ENCODE measurements at regions not wholly inside any gene's neighbourhood (a gene's known extent, or its start where the extent isn't known, plus 50 kb on each side); places are given as distances from the start of the nearest gene placed in this dataset.
A peak's percentile ranks its signal among the peaks of the same experiment; 100 is the strongest.

- no peak for DNase-seq (ENCODE audit: low read depth in 2 of 2, low spot score in 1 of 2)
Observed at GRCh38 chr10:7507887-7508726, 97.3 kb upstream of the SFMBT2 start.

- DNase-seq (ENCODE audit: low read depth in 2 of 2, low spot score in 1 of 2), result no peak
Observed at GRCh38 chr10:7506571-7506970, 95.7 kb upstream of the SFMBT2 start.

- no peak for DNase-seq (ENCODE audit: low read depth in 2 of 2, low spot score in 1 of 2)
Observed at GRCh38 chr10:7505196-7505595, 94.4 kb upstream of the SFMBT2 start.

- DNase-seq (ENCODE audit: low read depth in 2 of 2, low spot score in 1 of 2), result no peak
Observed at GRCh38 chr10:7503190-7503589, 92.4 kb upstream of the SFMBT2 start.

GRCh38 chr10:7501157-7501556 lies 90.3 kb upstream of the SFMBT2 start:
- no peak for DNase-seq (ENCODE audit: low read depth in 2 of 2, low spot score in 1 of 2)

GRCh38 chr10:7498111-7498510 lies 87.3 kb upstream of the SFMBT2 start:
- no peak for DNase-seq (ENCODE audit: low read depth in 2 of 2, low spot score in 1 of 2)

- DNase-seq (ENCODE audit: low read depth in 2 of 2, low spot score in 1 of 2), result no peak
Observed at GRCh38 chr10:7493996-7494395, 83.2 kb upstream of the SFMBT2 start.

- DNase-seq (ENCODE audit: low read depth in 2 of 2, low spot score in 1 of 2), result no peak
Observed at GRCh38 chr10:7492660-7493046, 81.8 kb upstream of the SFMBT2 start.

GRCh38 chr10:7491949-7492659 lies 81.3 kb upstream of the SFMBT2 start:
- DNase-seq (ENCODE audit: low read depth in 2 of 2, low spot score in 1 of 2), result no peak

- DNase-seq (ENCODE audit: low read depth in 2 of 2, low spot score in 1 of 2), result no peak
Observed at GRCh38 chr10:7491230-7491629, 80.4 kb upstream of the SFMBT2 start.

- no peak for DNase-seq (ENCODE audit: low read depth in 2 of 2, low spot score in 1 of 2)
Observed at GRCh38 chr10:7488418-7488829, 77.6 kb upstream of the SFMBT2 start.

- no peak for DNase-seq (ENCODE audit: low read depth in 2 of 2, low spot score in 1 of 2)
Observed at GRCh38 chr10:7487528-7487927, 76.7 kb upstream of the SFMBT2 start.

GRCh38 chr10:7486528-7486927 lies 75.7 kb upstream of the SFMBT2 start:
- no peak for DNase-seq (ENCODE audit: low read depth in 2 of 2, low spot score in 1 of 2)

GRCh38 chr10:7485799-7486198 lies 75.0 kb upstream of the SFMBT2 start:
- no peak for DNase-seq (ENCODE audit: low read depth in 2 of 2, low spot score in 1 of 2)

GRCh38 chr10:7485244-7485556 lies 74.4 kb upstream of the SFMBT2 start:
- DNase-seq (ENCODE audit: low read depth in 2 of 2, low spot score in 1 of 2), result no peak

- peak; percentile 21 to 33 for DNase-seq (ENCODE audit: low read depth in 2 of 2, low spot score in 1 of 2)
Observed at GRCh38 chr10:7484456-7485243, 73.8 kb upstream of the SFMBT2 start.

- no peak for DNase-seq (ENCODE audit: low read depth in 2 of 2, low spot score in 1 of 2)
Observed at GRCh38 chr10:7483848-7484247, 73.0 kb upstream of the SFMBT2 start.

GRCh38 chr10:7482992-7483391 lies 72.2 kb upstream of the SFMBT2 start:
- no peak for DNase-seq (ENCODE audit: low read depth in 2 of 2, low spot score in 1 of 2)

- no peak for DNase-seq (ENCODE audit: low read depth in 2 of 2, low spot score in 1 of 2)
Observed at GRCh38 chr10:7481368-7481765, 70.5 kb upstream of the SFMBT2 start.

GRCh38 chr10:7480742-7481367 lies 70.0 kb upstream of the SFMBT2 start:
- DNase-seq (ENCODE audit: low read depth in 2 of 2, low spot score in 1 of 2), result no peak

GRCh38 chr10:7479861-7480598 lies 69.2 kb upstream of the SFMBT2 start:
- DNase-seq (ENCODE audit: low read depth in 2 of 2, low spot score in 1 of 2), result no peak

Measured in stimulated activated CD8-positive, alpha-beta memory T cell treated with anti-CD3 and anti-CD28 coated beads, Interleukin-4, amount 100 ng/mL, for 1 hour (primary cell).